HepG2 (cell line): ENCODE measurements at regions not wholly inside any gene's neighbourhood (a gene's known extent, or its start where the extent isn't known, plus 50 kb on each side); places are given as distances from the start of the nearest gene placed in this dataset.

Experiments
- DMTF1 ChIP-seq: sonication (generic); formaldehyde crosslinking; IDR thresholded peaks from 2 replicates; pipeline ENCODE4 v1.4.0; 2020; ENCODE audit warnings: mild to moderate bottlenecking, missing genetic modification reagents
- DNMT3B ChIP-seq: conservative IDR thresholded peaks from 2 replicates; pipeline ENCODE4 v1.6.1; 2016; ENCODE audit warnings: missing biosample characterization, control low read depth
- E2F1 ChIP-seq: sonication (generic); formaldehyde crosslinking; IDR thresholded peaks from 2 replicates; pipeline ENCODE4 v1.5.0; 2020; ENCODE audit warnings: missing genetic modification reagents
- E2F5 ChIP-seq: sonication (generic); formaldehyde crosslinking; conservative IDR thresholded peaks from 2 replicates; pipeline ENCODE4 v1.4.0; 2020; ENCODE audit warnings: missing genetic modification reagents
- GABPA ChIP-seq, 2 experiments: IDR thresholded peaks; 2 replicates each; pipeline ENCODE4 v1.6.1; 2011 to 2016; ENCODE audit warnings: low read depth in 2 of 2, low read length in 1 of 2, missing biosample characterization in 1 of 2, missing genetic modification characterization in 1 of 2
- GMEB2 ChIP-seq: IDR thresholded peaks from 2 replicates; pipeline ENCODE4 v1.6.1; 2016; ENCODE audit warnings: missing biosample characterization, missing genetic modification reagents, low read depth
- GZF1 ChIP-seq: sonication (generic); formaldehyde crosslinking; IDR thresholded peaks from 2 replicates; pipeline ENCODE4 v1.5.1; 2020; ENCODE audit warnings: mild to moderate bottlenecking, missing genetic modification reagents
- JDP2 ChIP-seq: sonication (generic); formaldehyde crosslinking; IDR thresholded peaks from 2 replicates; pipeline ENCODE4 v1.8.1; 2022; ENCODE audit warnings: missing genetic modification reagents, borderline replicate concordance
- JUN ChIP-seq: sonication (generic); formaldehyde crosslinking; IDR thresholded peaks from 2 replicates; pipeline ENCODE4 v1.4.0; 2020; ENCODE audit warnings: mild to moderate bottlenecking, missing genetic modification reagents
- NR0B2 ChIP-seq: sonication (generic); formaldehyde crosslinking; IDR thresholded peaks from 2 replicates; pipeline ENCODE4 v1.4.0; 2020; ENCODE audit warnings: mild to moderate bottlenecking, missing genetic modification reagents
- TFAP4 ChIP-seq: sonication (generic); IDR thresholded peaks from 2 replicates; pipeline ENCODE4 v1.6.1; 2016; ENCODE audit warnings: low read depth, borderline replicate concordance
- ZNF230 ChIP-seq: sonication (generic); formaldehyde crosslinking; IDR thresholded peaks from 2 replicates; pipeline ENCODE4 v1.4.0; 2020; ENCODE audit warnings: mild to moderate bottlenecking, missing genetic modification reagents
- ZNF3 ChIP-seq: IDR thresholded peaks from 2 replicates; pipeline ENCODE4 v1.7.0; 2017; ENCODE audit warnings: inconsistent platforms
- ZNF441 ChIP-seq: sonication (generic); formaldehyde crosslinking; IDR thresholded peaks from 2 replicates; pipeline ENCODE4 v1.7.0; 2021; ENCODE audit warnings: missing genetic modification reagents, borderline replicate concordance
- ZNF484 ChIP-seq: sonication (generic); formaldehyde crosslinking; IDR thresholded peaks from 2 replicates; pipeline ENCODE4 v1.5.1; 2020; ENCODE audit warnings: mild to moderate bottlenecking, low read depth, missing genetic modification reagents, borderline replicate concordance

- TF ChIP-seq NR0B2 (CRISPR knock-in tag): no peak
- no peak for TF ChIP-seq E2F5
- no peak for TF ChIP-seq GZF1 (CRISPR knock-in tag)
- TF ChIP-seq GMEB2 (CRISPR knock-in tag): no peak
- TF ChIP-seq TFAP4: no peak
- TF ChIP-seq ZNF484: no peak
- TF ChIP-seq ZNF441 (CRISPR knock-in tag): no peak
- no peak for TF ChIP-seq ZNF230 (CRISPR knock-in tag)
- no peak for TF ChIP-seq JUN
- TF ChIP-seq ZNF3 (CRISPR knock-in tag): no peak
- TF ChIP-seq E2F1: no peak
- TF ChIP-seq GABPA (IDR thresholded peaks at IDR 0.05; ENCODE audit: low read depth, low read length): no peak
- no peak for TF ChIP-seq GABPA (CRISPR knock-in tag; IDR thresholded peaks at IDR 0.05; ENCODE audit: low read depth)
- TF ChIP-seq DMTF1 (CRISPR knock-in tag): no peak
- TF ChIP-seq DNMT3B (CRISPR knock-in tag): no peak
- no peak for TF ChIP-seq JDP2 (CRISPR knock-in tag)
These were observed 650.1 kb downstream of the NPHP4 start (continued) for GRCh38 chr1:5342172-5342571.
